HG02870 (cell line): ENCODE measurements at regions not wholly inside any gene's neighbourhood (a gene's known extent, or its start where the extent isn't known, plus 50 kb on each side); places are given as distances from the start of the nearest gene placed in this dataset.
"Not testable (repeated sequence)": the region's sequence is repeated elsewhere in the genome, so short reads cannot be mapped to it uniquely, and the experiment has no call there.

Experiments used
- ATAC-seq: cut with Tn5 transposase; IDR thresholded peaks from one replicate; pipeline ENCODE4 v1.9.1; 2021; ENCODE audit warnings: mild to moderate bottlenecking, moderate library complexity; ENCODE audit not compliant: unreplicated experiment

GRCh38 chr6:119845161-119845560, 495.6 kb upstream of the MAN1A1 start:
- ATAC-seq: no peak

GRCh38 chr6:119844387-119844786, 494.8 kb upstream of the MAN1A1 start:
- no peak for ATAC-seq

- no peak for ATAC-seq
Measured at GRCh38 chr6:119842191-119842590, 492.6 kb upstream of the MAN1A1 start.

DNA sequence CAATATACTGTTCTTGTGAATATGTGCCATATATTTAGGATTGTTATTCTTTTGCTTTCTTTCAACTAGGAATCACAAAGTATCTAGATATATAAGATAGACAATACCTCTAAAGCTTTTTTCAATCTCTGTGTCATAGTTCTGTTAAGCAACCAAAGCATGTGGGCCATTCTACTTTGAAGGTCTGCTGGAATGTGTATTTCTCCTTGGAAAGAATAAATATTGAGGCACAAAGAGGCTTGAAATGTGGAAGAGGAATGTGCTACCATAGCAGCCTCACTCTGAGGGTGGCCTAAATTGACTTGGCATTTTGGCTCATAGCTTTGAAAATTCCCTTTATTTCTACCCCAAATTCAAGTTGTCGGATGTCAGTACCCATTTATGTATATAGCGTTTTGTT, 488.5 kb upstream of the MAN1A1 start:
- ATAC-seq: no peak

GRCh38 chr6:119834418-119834817, 484.9 kb upstream of the MAN1A1 start:
- no peak for ATAC-seq

DNA sequence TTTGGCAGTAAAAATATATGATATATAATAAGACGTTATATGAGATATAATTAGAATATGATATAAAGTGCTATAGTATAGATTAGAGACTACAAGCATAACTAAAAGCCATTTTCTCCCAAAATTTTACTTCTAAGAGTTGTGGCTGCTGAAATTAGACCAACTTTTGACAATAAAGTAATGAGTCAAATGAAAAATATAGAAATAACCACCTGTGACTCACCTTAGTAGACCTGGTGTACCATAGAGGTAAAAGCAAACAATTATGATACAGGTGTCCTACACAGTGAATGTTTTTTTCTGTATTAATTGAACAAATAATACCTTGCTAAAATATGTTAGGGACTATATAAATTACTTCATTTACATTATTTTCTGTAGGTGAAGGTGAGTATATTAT, 482.9 kb upstream of the MAN1A1 start:
- no peak for ATAC-seq

DNA sequence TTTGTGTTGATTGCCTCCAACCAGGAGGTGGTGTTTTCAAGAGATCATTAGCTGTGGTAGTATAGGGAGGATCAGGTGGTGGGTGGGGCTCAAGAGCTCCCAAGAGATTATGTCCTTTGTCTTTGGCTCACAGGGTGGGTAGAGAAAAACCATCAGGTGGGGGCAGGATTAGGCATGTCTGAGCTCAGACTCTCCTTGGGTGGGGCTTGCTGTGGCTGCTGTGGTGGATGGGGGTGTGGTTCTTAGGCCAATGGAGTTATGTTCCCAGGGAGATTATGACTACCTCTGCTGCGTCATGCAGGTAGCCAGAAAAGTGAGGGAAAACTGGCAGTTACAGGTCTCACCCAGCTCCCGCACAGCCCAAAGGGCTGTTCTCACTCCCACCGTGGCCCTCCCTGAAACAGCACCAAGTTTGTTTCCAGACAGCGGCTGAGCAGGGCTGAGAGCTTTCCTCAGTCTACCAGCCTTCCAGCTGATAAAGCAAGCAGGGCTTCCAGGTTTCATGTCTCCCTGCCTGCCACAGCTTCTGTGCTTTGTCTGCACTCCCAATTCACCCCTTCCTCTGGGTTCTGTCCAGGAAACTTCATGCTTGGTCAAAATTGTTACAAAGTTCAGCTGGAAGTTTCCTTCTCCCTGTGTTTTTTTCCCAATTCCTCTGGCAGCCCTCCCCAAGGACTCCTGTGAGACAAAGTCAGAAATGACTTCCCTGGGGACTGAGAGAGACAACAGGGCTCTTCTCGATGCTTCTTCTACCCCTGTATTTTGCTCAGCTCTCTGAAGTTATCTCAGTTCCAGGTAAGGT, 481.1 kb upstream of the MAN1A1 start:
- ATAC-seq: no peak

- ATAC-seq: no peak
Measured at GRCh38 chr6:119830069-119830468, 480.5 kb upstream of the MAN1A1 start.

GRCh38 chr6:119829499-119829898, 479.9 kb upstream of the MAN1A1 start:
- ATAC-seq: not testable (repeated sequence)

- ATAC-seq: no peak
Measured at GRCh38 chr6:119829006-119829405, 479.4 kb upstream of the MAN1A1 start.

GRCh38 chr6:119821380-119821779, 471.8 kb upstream of the MAN1A1 start:
- no peak for ATAC-seq

- ATAC-seq: no peak
Measured at GRCh38 chr6:119818876-119819275, 469.3 kb upstream of the MAN1A1 start.

GRCh38 chr6:119814609-119815400, 465.2 kb upstream of the MAN1A1 start:
- ATAC-seq: no peak

GRCh38 chr6:119802464-119802863, 452.9 kb upstream of the MAN1A1 start:
- ATAC-seq: no peak

GRCh38 chr6:119801056-119801455, 451.5 kb upstream of the MAN1A1 start:
- no peak for ATAC-seq

DNA sequence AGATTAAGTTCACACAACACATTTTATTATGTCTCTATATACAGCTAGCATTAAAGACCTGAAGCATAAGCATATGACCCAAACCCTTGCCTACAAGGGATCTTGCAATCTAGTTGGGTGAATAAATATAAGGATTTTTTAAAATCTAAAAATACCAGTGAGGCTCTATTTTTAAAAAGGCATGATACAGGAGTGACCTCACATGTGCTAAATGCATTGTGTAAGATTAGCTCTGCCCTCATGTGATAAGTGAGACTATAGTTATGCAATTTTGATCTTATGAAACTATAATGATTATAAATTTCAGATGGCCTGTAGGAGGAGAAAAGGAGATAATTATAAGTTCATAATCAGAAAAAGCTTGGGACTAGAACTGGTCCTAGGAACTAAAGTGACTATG, 451.0 kb upstream of the MAN1A1 start:
- no peak for ATAC-seq

GRCh38 chr6:119799596-119800509, 450.3 kb upstream of the MAN1A1 start:
- ATAC-seq: no peak

GRCh38 chr6:119791736-119792135, 442.2 kb upstream of the MAN1A1 start:
- ATAC-seq: no peak

- no peak for ATAC-seq
Measured at GRCh38 chr6:119781365-119781764, 431.8 kb upstream of the MAN1A1 start.

- ATAC-seq: no peak
Measured at GRCh38 chr6:119768201-119768600, 418.6 kb upstream of the MAN1A1 start.
